ENCODE measurements at regions not wholly inside any gene's neighbourhood (a gene's known extent, or its start where the extent isn't known, plus 50 kb on each side); places are given as distances from the start of the nearest gene placed in this dataset.
"Not testable (repeated sequence)": the region's sequence is repeated elsewhere in the genome, so short reads cannot be mapped to it uniquely, and the experiment has no call there.

- DNase-seq (ENCODE audit: low read depth, low spot score); ATAC-seq; BruUV-seq (replicated peaks); H3K27ac ChIP-seq (ENCODE audit: low read length); H3K4me1 ChIP-seq (ENCODE audit: control insufficient read depth, insufficient read depth, low read length); intact Hi-C loops (cut with micrococcal nuclease; ENCODE audit: unreplicated experiment); in situ Hi-C loops (cut with HindIII; ENCODE audit: low pct_unique_long_range_greater_than_20kb, low sequenced_read_pairs); H3K27me3 ChIP-seq (ENCODE audit: control insufficient read depth, insufficient read depth, low read length); CTCF ChIA-PET; POLR2A ChIA-PET; H3K36me3 ChIP-seq (ENCODE audit: control insufficient read depth, insufficient read depth, low read length); H3K4me3 ChIP-seq (ENCODE audit: low read depth in 2 of 2, low read length in 2 of 2); H3K9me3 ChIP-seq (ENCODE audit: control insufficient read depth, insufficient read depth, low read depth, low read length): not testable (repeated sequence)
These were observed 1495.2 kb downstream of the SPATA31A7 start for GRCh38 chr9:62684833-62685647.

GRCh38 chr9:62686313-62686712 lies 1496.5 kb downstream of the SPATA31A7 start:
- H3K27me3 ChIP-seq (ENCODE audit: control insufficient read depth, insufficient read depth, low read length); H3K4me3 ChIP-seq (ENCODE audit: low read depth in 2 of 2, low read length in 2 of 2); intact Hi-C loops (cut with micrococcal nuclease; ENCODE audit: unreplicated experiment); H3K9me3 ChIP-seq (ENCODE audit: control insufficient read depth, insufficient read depth, low read depth, low read length); H3K4me1 ChIP-seq (ENCODE audit: control insufficient read depth, insufficient read depth, low read length); H3K36me3 ChIP-seq (ENCODE audit: control insufficient read depth, insufficient read depth, low read length); BruUV-seq (replicated peaks); ATAC-seq; POLR2A ChIA-PET; CTCF ChIA-PET; in situ Hi-C loops (cut with HindIII; ENCODE audit: low pct_unique_long_range_greater_than_20kb, low sequenced_read_pairs); H3K27ac ChIP-seq (ENCODE audit: low read length); DNase-seq (ENCODE audit: low read depth, low spot score): not testable (repeated sequence)

- DNase-seq (ENCODE audit: low read depth, low spot score); BruUV-seq (replicated peaks); intact Hi-C loops (cut with micrococcal nuclease; ENCODE audit: unreplicated experiment); H3K4me1 ChIP-seq (ENCODE audit: control insufficient read depth, insufficient read depth, low read length); POLR2A ChIA-PET; H3K36me3 ChIP-seq (ENCODE audit: control insufficient read depth, insufficient read depth, low read length); in situ Hi-C loops (cut with HindIII; ENCODE audit: low pct_unique_long_range_greater_than_20kb, low sequenced_read_pairs); ATAC-seq; H3K27ac ChIP-seq (ENCODE audit: low read length); CTCF ChIA-PET; H3K27me3 ChIP-seq (ENCODE audit: control insufficient read depth, insufficient read depth, low read length); H3K9me3 ChIP-seq (ENCODE audit: control insufficient read depth, insufficient read depth, low read depth, low read length); H3K4me3 ChIP-seq (ENCODE audit: low read depth in 2 of 2, low read length in 2 of 2): not testable (repeated sequence)
These were observed 1503.2 kb downstream of the SPATA31A7 start for GRCh38 chr9:62693019-62693418.

GRCh38 chr9:62711317-62711716 lies 1521.5 kb downstream of the SPATA31A7 start:
- in situ Hi-C loops (cut with HindIII; ENCODE audit: low pct_unique_long_range_greater_than_20kb, low sequenced_read_pairs); CTCF ChIA-PET; DNase-seq (ENCODE audit: low read depth, low spot score); H3K36me3 ChIP-seq (ENCODE audit: control insufficient read depth, insufficient read depth, low read length); H3K4me1 ChIP-seq (ENCODE audit: control insufficient read depth, insufficient read depth, low read length); H3K27ac ChIP-seq (ENCODE audit: low read length); H3K27me3 ChIP-seq (ENCODE audit: control insufficient read depth, insufficient read depth, low read length); BruUV-seq (replicated peaks); ATAC-seq; intact Hi-C loops (cut with micrococcal nuclease; ENCODE audit: unreplicated experiment); H3K4me3 ChIP-seq (ENCODE audit: low read depth in 2 of 2, low read length in 2 of 2); POLR2A ChIA-PET; H3K9me3 ChIP-seq (ENCODE audit: control insufficient read depth, insufficient read depth, low read depth, low read length): not testable (repeated sequence)

GRCh38 chr9:62725580-62725979 lies 1535.7 kb downstream of the SPATA31A7 start:
- H3K27me3 ChIP-seq (ENCODE audit: control insufficient read depth, insufficient read depth, low read length); CTCF ChIA-PET; in situ Hi-C loops (cut with HindIII; ENCODE audit: low pct_unique_long_range_greater_than_20kb, low sequenced_read_pairs); POLR2A ChIA-PET; H3K36me3 ChIP-seq (ENCODE audit: control insufficient read depth, insufficient read depth, low read length); ATAC-seq; H3K4me3 ChIP-seq (ENCODE audit: low read depth in 2 of 2, low read length in 2 of 2); DNase-seq (ENCODE audit: low read depth, low spot score); intact Hi-C loops (cut with micrococcal nuclease; ENCODE audit: unreplicated experiment); BruUV-seq (replicated peaks); H3K9me3 ChIP-seq (ENCODE audit: control insufficient read depth, insufficient read depth, low read depth, low read length); H3K4me1 ChIP-seq (ENCODE audit: control insufficient read depth, insufficient read depth, low read length); H3K27ac ChIP-seq (ENCODE audit: low read length): not testable (repeated sequence)

- CTCF ChIA-PET; intact Hi-C loops (cut with micrococcal nuclease; ENCODE audit: unreplicated experiment): not testable (repeated sequence)
These were observed 1540.6 kb downstream of the SPATA31A7 start for GRCh38 chr9:62730229-62731000.

GRCh38 chr9:62731015-62731414 lies 1541.2 kb downstream of the SPATA31A7 start:
- H3K4me3 ChIP-seq (ENCODE audit: low read depth in 2 of 2, low read length in 2 of 2); CTCF ChIA-PET; in situ Hi-C loops (cut with HindIII; ENCODE audit: low pct_unique_long_range_greater_than_20kb, low sequenced_read_pairs); H3K27ac ChIP-seq (ENCODE audit: low read length); ATAC-seq; POLR2A ChIA-PET; H3K9me3 ChIP-seq (ENCODE audit: control insufficient read depth, insufficient read depth, low read depth, low read length); BruUV-seq (replicated peaks); DNase-seq (ENCODE audit: low read depth, low spot score); intact Hi-C loops (cut with micrococcal nuclease; ENCODE audit: unreplicated experiment); H3K4me1 ChIP-seq (ENCODE audit: control insufficient read depth, insufficient read depth, low read length); H3K36me3 ChIP-seq (ENCODE audit: control insufficient read depth, insufficient read depth, low read length); H3K27me3 ChIP-seq (ENCODE audit: control insufficient read depth, insufficient read depth, low read length): not testable (repeated sequence)

More at GRCh38 chr9:62730229-62731000, 1540.6 kb downstream of the SPATA31A7 start:
- H3K9me3 ChIP-seq (ENCODE audit: control insufficient read depth, insufficient read depth, low read depth, low read length); DNase-seq (ENCODE audit: low read depth, low spot score); H3K36me3 ChIP-seq (ENCODE audit: control insufficient read depth, insufficient read depth, low read length); H3K27ac ChIP-seq (ENCODE audit: low read length); H3K27me3 ChIP-seq (ENCODE audit: control insufficient read depth, insufficient read depth, low read length); H3K4me3 ChIP-seq (ENCODE audit: low read depth in 2 of 2, low read length in 2 of 2); POLR2A ChIA-PET; BruUV-seq (replicated peaks); H3K4me1 ChIP-seq (ENCODE audit: control insufficient read depth, insufficient read depth, low read length); ATAC-seq; in situ Hi-C loops (cut with HindIII; ENCODE audit: low pct_unique_long_range_greater_than_20kb, low sequenced_read_pairs): not testable (repeated sequence)

Data from Panc1 (cell line).